LNCAP (cell line): ENCODE measurements at regions not wholly inside any gene's neighbourhood (a gene's known extent, or its start where the extent isn't known, plus 50 kb on each side); places are given as distances from the start of the nearest gene placed in this dataset.

Experiments
- TF ChIP-seq, protein P1 (sequence below): fragments of 450-650 bp; IDR thresholded peaks from 2 replicates; pipeline ENCODE4 v1.5.1; 2017; ENCODE audit warnings: mild to moderate bottlenecking

GRCh38 chr1:208533746-208534598 is 289.8 kb upstream of the PLXNA2 start:
- TF ChIP-seq, protein P1, sequence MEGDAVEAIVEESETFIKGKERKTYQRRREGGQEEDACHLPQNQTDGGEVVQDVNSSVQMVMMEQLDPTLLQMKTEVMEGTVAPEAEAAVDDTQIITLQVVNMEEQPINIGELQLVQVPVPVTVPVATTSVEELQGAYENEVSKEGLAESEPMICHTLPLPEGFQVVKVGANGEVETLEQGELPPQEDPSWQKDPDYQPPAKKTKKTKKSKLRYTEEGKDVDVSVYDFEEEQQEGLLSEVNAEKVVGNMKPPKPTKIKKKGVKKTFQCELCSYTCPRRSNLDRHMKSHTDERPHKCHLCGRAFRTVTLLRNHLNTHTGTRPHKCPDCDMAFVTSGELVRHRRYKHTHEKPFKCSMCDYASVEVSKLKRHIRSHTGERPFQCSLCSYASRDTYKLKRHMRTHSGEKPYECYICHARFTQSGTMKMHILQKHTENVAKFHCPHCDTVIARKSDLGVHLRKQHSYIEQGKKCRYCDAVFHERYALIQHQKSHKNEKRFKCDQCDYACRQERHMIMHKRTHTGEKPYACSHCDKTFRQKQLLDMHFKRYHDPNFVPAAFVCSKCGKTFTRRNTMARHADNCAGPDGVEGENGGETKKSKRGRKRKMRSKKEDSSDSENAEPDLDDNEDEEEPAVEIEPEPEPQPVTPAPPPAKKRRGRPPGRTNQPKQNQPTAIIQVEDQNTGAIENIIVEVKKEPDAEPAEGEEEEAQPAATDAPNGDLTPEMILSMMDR: no peak

DNA sequence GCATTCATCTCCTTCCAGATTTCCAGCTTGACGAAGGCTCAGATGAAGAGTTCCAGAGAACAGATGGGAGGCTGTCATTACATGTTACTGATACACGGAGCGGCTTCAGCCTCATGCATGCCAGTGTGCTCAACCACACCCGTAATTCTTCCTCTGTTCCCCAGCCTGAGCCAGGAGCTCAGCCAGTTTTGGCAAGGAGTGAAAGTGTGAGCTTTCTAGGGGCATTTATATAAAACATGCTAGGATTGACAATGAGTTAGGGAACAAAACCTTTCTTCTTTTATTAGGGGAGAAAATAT is 290.4 kb upstream of the PLXNA2 start:
- TF ChIP-seq, protein P1: no peak

DNA sequence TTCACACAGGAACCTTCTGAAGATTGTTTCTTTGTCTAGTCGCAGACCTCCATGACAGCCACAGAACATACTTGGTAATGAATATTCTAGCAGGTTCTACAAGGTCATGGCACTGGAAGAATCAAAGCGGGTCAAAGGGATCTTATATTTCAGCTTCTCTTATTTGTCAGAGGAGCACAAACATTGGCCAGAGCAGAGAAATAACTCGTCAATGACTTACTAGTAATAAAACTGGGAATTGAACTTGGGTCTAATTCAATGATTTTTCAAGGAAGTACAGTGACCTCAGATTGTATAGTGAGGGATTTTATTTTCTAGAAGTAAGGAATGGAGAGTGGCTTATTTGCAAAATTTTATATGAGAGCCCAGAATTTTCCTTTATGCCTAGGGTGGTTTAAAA is 290.8 kb upstream of the PLXNA2 start:
- TF ChIP-seq, protein P1: no peak

GRCh38 chr1:208535511-208535910 is 291.3 kb upstream of the PLXNA2 start:
- TF ChIP-seq, protein P1: no peak

DNA sequence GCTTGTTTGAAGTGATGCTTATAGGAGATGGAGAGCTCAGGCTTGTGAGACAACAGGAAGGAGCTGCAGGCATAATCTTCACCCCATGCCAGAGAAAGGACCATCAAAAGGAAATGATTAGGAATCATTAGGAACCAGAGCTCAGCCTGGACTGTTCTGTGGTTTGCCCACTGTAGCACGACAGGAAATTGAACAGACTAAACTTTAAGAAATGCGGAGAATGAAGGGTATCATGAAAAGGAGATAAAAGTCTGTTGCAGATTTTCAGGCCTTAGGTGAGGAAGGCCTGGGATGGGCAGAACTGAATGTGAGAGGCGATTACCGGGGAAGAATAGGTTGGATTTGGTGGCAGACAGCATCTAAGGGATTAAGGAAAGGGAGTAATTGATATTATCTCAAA is 292.0 kb upstream of the PLXNA2 start:
- TF ChIP-seq, protein P1: no peak

GRCh38 chr1:208537198-208537597 is 293.0 kb upstream of the PLXNA2 start:
- TF ChIP-seq, protein P1: no peak

GRCh38 chr1:208538078-208538477 is 293.9 kb upstream of the PLXNA2 start:
- TF ChIP-seq, protein P1: no peak

DNA sequence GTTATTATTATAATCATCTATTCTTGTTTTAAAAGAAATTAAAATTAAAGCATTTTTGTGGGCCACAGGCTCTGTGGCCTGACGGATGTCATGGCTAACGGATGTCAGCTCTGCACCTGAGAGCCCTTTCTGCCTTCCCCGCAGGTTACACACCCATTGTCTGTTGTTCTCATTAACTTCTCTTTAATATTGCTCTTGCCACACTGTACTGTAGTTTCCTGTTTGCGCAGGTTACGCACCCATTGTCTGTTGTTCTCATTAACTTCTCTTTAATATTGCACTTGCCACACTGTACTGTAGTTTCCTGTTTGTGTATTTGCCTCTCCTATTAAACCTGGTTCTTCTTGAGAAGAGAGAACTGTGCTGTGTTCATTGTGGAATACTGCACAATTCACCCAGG is 294.4 kb upstream of the PLXNA2 start:
- TF ChIP-seq, protein P1: no peak
